Esophagus muscularis mucosa (tissue), 4 donors: ENCODE measurements at regions not wholly inside any gene's neighbourhood (a gene's known extent, or its start where the extent isn't known, plus 50 kb on each side); places are given as distances from the start of the nearest gene placed in this dataset.

Experiments
- DNase-seq: peaks from one replicate; pipeline ENCODE4 v3.0.0-alpha.2; 2017; ENCODE audit errors: extremely low spot score
- H3K27ac ChIP-seq, 4 donors: fragments of 200-600 bp; sonication (generic); replicated peaks in 1 of 4; 1 replicate in 3 of 4; 2 replicates in 1 of 4; pipeline ENCODE4 v1.5.1; 2016 to 2019; ENCODE audit warnings: mild to moderate bottlenecking in 1 of 4
- H3K27me3 ChIP-seq, 4 donors: fragments of 200-600 bp; sonication (generic); one replicate each; pipeline versions ENCODE4 v1.5.1 to v1.6.0; 2016 to 2019
- H3K36me3 ChIP-seq, 4 donors: fragments of 200-600 bp; sonication (generic); one replicate each; pipeline ENCODE4 v1.5.1; 2016 to 2019
- H3K4me1 ChIP-seq, 4 donors: fragments of 200-600 bp; sonication (generic); one replicate each; pipeline ENCODE4 v1.5.1; 2016 to 2019
- H3K4me3 ChIP-seq, 4 donors: fragments of 200-600 bp; sonication (generic); 1 replicate in 2 of 4; 2 replicates in 2 of 4; pipeline ENCODE4 v1.5.1; 2016 to 2019; ENCODE audit warnings: mild to moderate bottlenecking in 4 of 4, moderate library complexity in 1 of 4
- H3K9me3 ChIP-seq, 4 donors: fragments of 200-600 bp; sonication (generic); 1 replicate in 3 of 4; 2 replicates in 1 of 4; pipeline ENCODE4 v1.5.1; 2016 to 2019
- EP300 ChIP-seq: sonication (generic); formaldehyde crosslinking; IDR thresholded peaks from one replicate; pipeline ENCODE4 v1.6.1; 2017; ENCODE audit warnings: antibody characterized with exemption
- POLR2A ChIP-seq: fragments of 450-650 bp; IDR thresholded peaks from one replicate; pipeline ENCODE4 v1.6.1; 2017; ENCODE audit warnings: antibody characterized with exemption, moderate library complexity, mild to moderate bottlenecking, low read depth
- POLR2AphosphoS5 ChIP-seq, 2 donors: sonication (generic); formaldehyde crosslinking; IDR thresholded peaks; one replicate each; pipeline ENCODE4 v1.6.1; 2017; ENCODE audit warnings: antibody characterized with exemption in 2 of 2
- WGBS: methylation state at CpG from one replicate; pipeline ENCODE4 v1.1.5; 2018; 5-methylcytosine and 5-hydroxymethylcytosine counted together
- intact Hi-C: fragments of 100-400 bp; cut with DNase I; formaldehyde crosslinking; loops from one replicate; pipeline ENCODE4 v1.15.1; 2023
- TF ChIP-seq, protein P1 (sequence below), 3 experiments: fragments of 200-600 bp in 2 of 3; fragments of 450-650 bp in 1 of 3; sonication (generic) in 2 of 3; IDR thresholded peaks; one replicate each; pipeline ENCODE4 v1.5.1; 2017 to 2019; ENCODE audit warnings: antibody characterized with exemption in 3 of 3, mild to moderate bottlenecking in 2 of 3, moderate library complexity in 1 of 3

GRCh38 chrX:17939724-17940123 is 78.6 kb upstream of the RAI2 start:
- Histone ChIP-seq H3K9me3 (no peaks in the 10 kb centered on the region), H3K36me3 (no peaks in the 10 kb centered on the region), H3K27me3 (no peaks in the 10 kb centered on the region), H3K4me1 (no peaks in the 10 kb centered on the region), H3K4me3 (no peak overlapping the region), H3K27ac (no peak overlapping the region)
- WGBS: 86% methylated on average over 2 of the region's 2 CpGs
- intact Hi-C loops: no loop called here
- TF ChIP-seq, protein P1, sequence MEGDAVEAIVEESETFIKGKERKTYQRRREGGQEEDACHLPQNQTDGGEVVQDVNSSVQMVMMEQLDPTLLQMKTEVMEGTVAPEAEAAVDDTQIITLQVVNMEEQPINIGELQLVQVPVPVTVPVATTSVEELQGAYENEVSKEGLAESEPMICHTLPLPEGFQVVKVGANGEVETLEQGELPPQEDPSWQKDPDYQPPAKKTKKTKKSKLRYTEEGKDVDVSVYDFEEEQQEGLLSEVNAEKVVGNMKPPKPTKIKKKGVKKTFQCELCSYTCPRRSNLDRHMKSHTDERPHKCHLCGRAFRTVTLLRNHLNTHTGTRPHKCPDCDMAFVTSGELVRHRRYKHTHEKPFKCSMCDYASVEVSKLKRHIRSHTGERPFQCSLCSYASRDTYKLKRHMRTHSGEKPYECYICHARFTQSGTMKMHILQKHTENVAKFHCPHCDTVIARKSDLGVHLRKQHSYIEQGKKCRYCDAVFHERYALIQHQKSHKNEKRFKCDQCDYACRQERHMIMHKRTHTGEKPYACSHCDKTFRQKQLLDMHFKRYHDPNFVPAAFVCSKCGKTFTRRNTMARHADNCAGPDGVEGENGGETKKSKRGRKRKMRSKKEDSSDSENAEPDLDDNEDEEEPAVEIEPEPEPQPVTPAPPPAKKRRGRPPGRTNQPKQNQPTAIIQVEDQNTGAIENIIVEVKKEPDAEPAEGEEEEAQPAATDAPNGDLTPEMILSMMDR (IDR thresholded peaks at IDR 0.05): no peak
- TF ChIP-seq POLR2A (no peak), POLR2AphosphoS5 (IDR thresholded peaks at IDR 0.05) (no peak), EP300 (no peak)
- no peak for DNase-seq

GRCh38 chrX:17933856-17934255 is 72.8 kb upstream of the RAI2 start:
- WGBS: 58% methylated on average over 3 of the region's 3 CpGs
- DNase-seq: no peak
- Histone ChIP-seq H3K4me1 (no peaks in the 10 kb centered on the region), H3K27me3 (no peaks in the 10 kb centered on the region), H3K4me3 (no peak overlapping the region), H3K9me3 (no peaks in the 10 kb centered on the region), H3K36me3 (no peaks in the 10 kb centered on the region), H3K27ac (no peak overlapping the region)
- TF ChIP-seq POLR2A (no peak), POLR2AphosphoS5 (IDR thresholded peaks at IDR 0.05) (no peak), EP300 (no peak)
- TF ChIP-seq, protein P1 (IDR thresholded peaks at IDR 0.05): no peak
- intact Hi-C loops: no loop called here

- no peak overlapping the region for H3K4me3 ChIP-seq
- no peaks in the 10 kb centered on the region for H3K27me3 ChIP-seq
- WGBS: 83% methylated on average over 4 of the region's 4 CpGs
- no peaks in the 10 kb centered on the region for H3K9me3 ChIP-seq
- no peaks in the 10 kb centered on the region for H3K4me1 ChIP-seq
- intact Hi-C loops: no loop called here
- no peaks in the 10 kb centered on the region for H3K36me3 ChIP-seq
- TF ChIP-seq POLR2A (no peak), EP300 (no peak), POLR2AphosphoS5 (IDR thresholded peaks at IDR 0.05) (no peak)
- TF ChIP-seq, protein P1 (IDR thresholded peaks at IDR 0.05): no peak
- DNase-seq: no peak
- H3K27ac ChIP-seq: no peak overlapping the region
Observed at GRCh38 chrX:17932781-17933180, 71.7 kb upstream of the RAI2 start.

DNA sequence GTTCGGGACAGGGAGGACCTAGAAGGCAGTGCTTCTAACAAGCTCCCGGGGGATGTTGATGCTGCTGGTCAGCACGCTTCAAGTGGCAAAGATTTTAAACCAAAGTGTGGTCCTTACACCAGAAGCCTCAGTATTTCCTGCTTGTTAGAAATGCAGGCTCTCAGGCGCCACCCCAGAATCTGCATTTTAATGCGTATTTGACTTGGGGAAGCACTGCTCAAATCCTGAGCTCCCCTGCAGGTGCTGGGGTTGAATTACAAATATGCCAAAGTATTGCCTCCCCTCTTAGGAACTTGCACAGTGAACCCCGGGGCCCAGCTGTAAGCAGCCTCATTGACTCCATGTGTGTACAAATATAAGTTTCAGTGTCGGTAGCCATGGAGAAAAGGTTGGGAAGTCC is 70.8 kb upstream of the RAI2 start:
- no peaks in the 10 kb centered on the region for H3K27me3 ChIP-seq
- no peak overlapping the region for H3K27ac ChIP-seq
- no peak for DNase-seq
- no peaks in the 10 kb centered on the region for H3K9me3 ChIP-seq
- intact Hi-C loops: no loop called here
- H3K4me1 ChIP-seq: no peaks in the 10 kb centered on the region
- TF ChIP-seq, protein P1 (IDR thresholded peaks at IDR 0.05): no peak
- TF ChIP-seq POLR2A (no peak), EP300 (no peak), POLR2AphosphoS5 (IDR thresholded peaks at IDR 0.05) (no peak)
- WGBS: 89% methylated on average over 7 of the region's 7 CpGs
- H3K36me3 ChIP-seq: no peaks in the 10 kb centered on the region
- no peak overlapping the region for H3K4me3 ChIP-seq

DNA sequence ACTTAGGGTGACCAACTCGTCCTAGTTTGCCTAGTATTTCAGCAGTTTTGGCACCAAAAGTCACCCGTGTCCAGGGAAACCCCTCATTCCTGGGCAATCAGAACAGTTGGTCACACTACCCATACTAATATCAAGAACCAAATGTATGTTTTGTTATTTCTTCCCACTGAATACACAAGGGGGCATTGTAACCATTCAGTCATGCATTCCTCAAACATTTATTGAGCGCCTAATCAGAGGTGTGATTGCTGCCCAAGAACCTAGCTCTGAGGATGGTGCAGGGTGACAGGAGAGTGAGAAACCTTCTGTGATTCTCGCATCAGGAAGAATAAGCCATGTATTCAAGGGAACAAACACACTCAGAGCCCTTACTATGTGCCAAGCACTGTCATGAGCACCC is 69.8 kb upstream of the RAI2 start:
- intact Hi-C loops: no loop called here
- no peaks in the 10 kb centered on the region for H3K9me3 ChIP-seq
- no peaks in the 10 kb centered on the region for H3K27me3 ChIP-seq
- no peak overlapping the region for H3K27ac ChIP-seq
- H3K36me3 ChIP-seq: no peaks in the 10 kb centered on the region
- no peaks in the 10 kb centered on the region for H3K4me1 ChIP-seq
- WGBS: 69% methylated on average over 4 of the region's 4 CpGs
- no peak for DNase-seq
- TF ChIP-seq POLR2A: no peak
- TF ChIP-seq EP300: no peak
- TF ChIP-seq, protein P1 (IDR thresholded peaks at IDR 0.05): no peak
- no peak for TF ChIP-seq POLR2AphosphoS5 (IDR thresholded peaks at IDR 0.05)
- no peak overlapping the region for H3K4me3 ChIP-seq
